Kidney (tissue), 13 donors: ENCODE measurements at regions not wholly inside any gene's neighbourhood (a gene's known extent, or its start where the extent isn't known, plus 50 kb on each side); places are given as distances from the start of the nearest gene placed in this dataset.

Experiments used
- DNase-seq, 5 donors: peaks; one replicate each; pipeline ENCODE4 v3.0.0-alpha.2; 2013 to 2020
- FAIRE-seq: peaks from 2 replicates; lab custom pipeline; 2012; peaks lifted over from hg19 to GRCh38; lab: Jason Lieb, UNC
- H3K27ac ChIP-seq, 2 donors: one replicate each; pipeline ENCODE4 v1.7.0; 2013; ENCODE audit warnings: low read depth in 2 of 2, low read length in 2 of 2, inconsistent platforms in 1 of 2
- H3K27me3 ChIP-seq: one replicate; pipeline ENCODE4 v1.7.1; 2013; ENCODE audit warnings: low read length, inconsistent platforms; ENCODE audit not compliant: control insufficient read depth, insufficient read depth
- H3K36me3 ChIP-seq, 3 donors: one replicate each; pipeline versions ENCODE4 v1.7.0 to v1.7.1; 2013; ENCODE audit warnings: low read length in 3 of 3, control low read depth in 1 of 3, inconsistent platforms in 1 of 3; ENCODE audit not compliant: insufficient read depth in 3 of 3, control insufficient read depth in 2 of 3
- H3K4me1 ChIP-seq, 3 donors: one replicate each; pipeline versions ENCODE4 v1.7.0 to v1.7.1; 2013; ENCODE audit warnings: low read length in 3 of 3, inconsistent platforms in 1 of 3, low read depth in 1 of 3; ENCODE audit not compliant: control insufficient read depth in 2 of 3, insufficient read depth in 2 of 3
- H3K4me3 ChIP-seq, 3 donors: one replicate each; pipeline versions ENCODE4 v1.7.0 to v1.8.1; 2013; ENCODE audit warnings: low read length in 3 of 3, control low read depth in 1 of 3, inconsistent platforms in 1 of 3
- H3K9ac ChIP-seq, 3 donors: one replicate each; pipeline versions ENCODE4 v1.7.0 to v1.7.1; 2013; ENCODE audit warnings: low read length in 3 of 3, control low read depth in 1 of 3, inconsistent platforms in 1 of 3
- H3K9me3 ChIP-seq, 3 donors: one replicate each; pipeline versions ENCODE4 v1.7.0 to v1.7.1; 2013; ENCODE audit warnings: low read length in 3 of 3, control low read depth in 1 of 3, inconsistent platforms in 1 of 3; ENCODE audit not compliant: control insufficient read depth in 2 of 3, insufficient read depth in 1 of 3
- intact Hi-C: fragments of 100-400 bp; cut with DNase I; formaldehyde crosslinking; loops from one replicate; pipeline ENCODE4 v1.11.1; 2022
- TF ChIP-seq, protein P1 (sequence below): IDR thresholded peaks from 3 replicates; pipeline ENCODE4 v1.5.1; 2012; ENCODE audit warnings: mild to moderate bottlenecking, moderate library complexity, borderline replicate concordance; ENCODE audit not compliant: insufficient read depth; ENCODE audit errors: extremely low read depth
- donor health status: control.
- donor health status: control.
- donor health status: control.
- donor health status: control.
- donor health status: control.
- donor health status: DM: yes; HTN: yes; CAD: no.
- donor health status: Normal renal cell carcinoma (clear cell type).

GRCh38 chr11:23897453-23898286 is 599.2 kb upstream of the LUZP2 start:
- DNase-seq (no peak), FAIRE-seq (no peak)
- TF ChIP-seq, protein P1, sequence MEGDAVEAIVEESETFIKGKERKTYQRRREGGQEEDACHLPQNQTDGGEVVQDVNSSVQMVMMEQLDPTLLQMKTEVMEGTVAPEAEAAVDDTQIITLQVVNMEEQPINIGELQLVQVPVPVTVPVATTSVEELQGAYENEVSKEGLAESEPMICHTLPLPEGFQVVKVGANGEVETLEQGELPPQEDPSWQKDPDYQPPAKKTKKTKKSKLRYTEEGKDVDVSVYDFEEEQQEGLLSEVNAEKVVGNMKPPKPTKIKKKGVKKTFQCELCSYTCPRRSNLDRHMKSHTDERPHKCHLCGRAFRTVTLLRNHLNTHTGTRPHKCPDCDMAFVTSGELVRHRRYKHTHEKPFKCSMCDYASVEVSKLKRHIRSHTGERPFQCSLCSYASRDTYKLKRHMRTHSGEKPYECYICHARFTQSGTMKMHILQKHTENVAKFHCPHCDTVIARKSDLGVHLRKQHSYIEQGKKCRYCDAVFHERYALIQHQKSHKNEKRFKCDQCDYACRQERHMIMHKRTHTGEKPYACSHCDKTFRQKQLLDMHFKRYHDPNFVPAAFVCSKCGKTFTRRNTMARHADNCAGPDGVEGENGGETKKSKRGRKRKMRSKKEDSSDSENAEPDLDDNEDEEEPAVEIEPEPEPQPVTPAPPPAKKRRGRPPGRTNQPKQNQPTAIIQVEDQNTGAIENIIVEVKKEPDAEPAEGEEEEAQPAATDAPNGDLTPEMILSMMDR = no peak
- Histone ChIP-seq H3K9ac (no peak overlapping the region), H3K4me1 (no peaks in the 10 kb centered on the region), H3K36me3 (no peaks in the 10 kb centered on the region), H3K4me3 (no peak overlapping the region), H3K27ac (no peak overlapping the region), H3K9me3 (no peaks in the 10 kb centered on the region), H3K27me3 (no peaks in the 10 kb centered on the region)
- intact Hi-C loops = no loop called here

GRCh38 chr11:23903044-23903704 is 593.7 kb upstream of the LUZP2 start:
- Histone ChIP-seq H3K9ac (no peak overlapping the region), H3K36me3 (no peaks in the 10 kb centered on the region), H3K27me3 (no peaks in the 10 kb centered on the region), H3K4me3 (no peak overlapping the region), H3K4me1 (no peaks in the 10 kb centered on the region), H3K9me3 (no peaks in the 10 kb centered on the region), H3K27ac (no peak overlapping the region)
- FAIRE-seq = no peak
- no peak for DNase-seq
- TF ChIP-seq, protein P1 = no peak
- intact Hi-C loops = no loop called here

DNA sequence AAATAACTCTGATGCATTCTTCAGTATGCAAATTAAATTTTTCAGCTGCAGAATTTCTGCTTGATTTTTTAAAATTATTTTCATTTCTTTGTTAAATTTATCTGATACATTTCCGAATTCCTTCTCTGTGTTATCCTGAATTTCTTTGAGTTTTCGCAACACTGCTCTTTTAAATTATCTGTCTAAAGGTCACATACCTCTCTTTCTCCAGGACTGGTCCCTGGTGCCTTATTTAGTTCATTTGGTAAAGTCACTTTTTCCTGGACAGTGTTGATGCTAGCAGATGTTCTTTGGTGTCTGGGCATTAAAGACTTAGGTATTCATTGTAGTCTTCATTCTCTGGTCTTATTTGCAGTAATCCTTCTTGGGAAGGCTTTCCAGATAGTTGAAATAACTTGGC is 577.4 kb upstream of the LUZP2 start:
- intact Hi-C loops = no loop called here
- no peak for FAIRE-seq
- TF ChIP-seq, protein P1 = no peak

More for the DNA sequence above, 577.4 kb upstream of the LUZP2 start:
- Histone ChIP-seq H3K4me1 (no peaks in the 10 kb centered on the region), H3K27me3 (no peaks in the 10 kb centered on the region), H3K27ac (no peak overlapping the region), H3K36me3 (no peaks in the 10 kb centered on the region), H3K9ac (no peak overlapping the region), H3K4me3 (no peak overlapping the region), H3K9me3 (no peaks in the 10 kb centered on the region)
- DNase-seq = no peak
